Mesendoderm (in vitro differentiated cells): ENCODE measurements at regions not wholly inside any gene's neighbourhood (a gene's known extent, or its start where the extent isn't known, plus 50 kb on each side); places are given as distances from the start of the nearest gene placed in this dataset.

Experiments used
- DNase-seq: peaks from one replicate; pipeline ENCODE4 v3.0.0; 2013
- H2AK5ac ChIP-seq: 2 replicates; pipeline ENCODE4 v1.6.1; 2013; ENCODE audit warnings: low read length, inconsistent platforms
- H2BK120ac ChIP-seq: 2 replicates; pipeline ENCODE4 v1.6.1; 2013; ENCODE audit warnings: low read depth, mild to moderate bottlenecking, low read length, moderate library complexity, mixed read lengths
- H2BK15ac ChIP-seq: replicated peaks from 2 replicates; pipeline ENCODE4 v1.6.1; 2013; ENCODE audit warnings: low read depth, mild to moderate bottlenecking, moderate library complexity
- H2BK5ac ChIP-seq: 2 replicates; pipeline ENCODE4 v1.6.1; 2013; ENCODE audit warnings: low read length, inconsistent platforms
- H3K18ac ChIP-seq: 2 replicates; pipeline ENCODE4 v1.6.1; 2013; ENCODE audit warnings: mild to moderate bottlenecking, low read length, mixed read lengths
- H3K23ac ChIP-seq: one replicate; pipeline ENCODE4 v1.6.1; 2013; ENCODE audit warnings: low read length
- H3K27ac ChIP-seq: 2 replicates; pipeline ENCODE4 v1.5.1; 2013; ENCODE audit warnings: low read depth, mild to moderate bottlenecking, inconsistent platforms, low read length, moderate library complexity
- H3K27me3 ChIP-seq: 2 replicates; pipeline ENCODE4 v1.6.1; 2013; ENCODE audit warnings: low read length, control low read depth, mild to moderate bottlenecking, inconsistent platforms; ENCODE audit not compliant: insufficient read depth, poor library complexity
- H3K36me3 ChIP-seq: 2 replicates; pipeline ENCODE4 v1.6.1; 2013; ENCODE audit warnings: low read length, inconsistent platforms; ENCODE audit not compliant: control insufficient read depth, insufficient read depth
- H3K4ac ChIP-seq: one replicate; pipeline ENCODE4 v1.6.1; 2013; ENCODE audit warnings: low read depth, mild to moderate bottlenecking, low read length, moderate library complexity
- H3K4me1 ChIP-seq: 2 replicates; pipeline ENCODE4 v1.6.1; 2013; ENCODE audit warnings: low read depth, low read length, inconsistent platforms; ENCODE audit not compliant: control insufficient read depth
- H3K4me2 ChIP-seq: 2 replicates; pipeline ENCODE4 v1.6.1; 2013; ENCODE audit warnings: low read length
- H3K4me3 ChIP-seq: 2 replicates; pipeline ENCODE4 v1.5.1; 2013; ENCODE audit warnings: mild to moderate bottlenecking, low read length
- H3K56ac ChIP-seq: one replicate; pipeline ENCODE4 v1.6.1; 2013; ENCODE audit warnings: low read length
- H3K79me1 ChIP-seq: 2 replicates; pipeline ENCODE4 v1.6.1; 2013; ENCODE audit warnings: low read length, inconsistent platforms
- H3K79me2 ChIP-seq: 2 replicates; pipeline ENCODE4 v1.6.1; 2013; ENCODE audit warnings: mild to moderate bottlenecking, low read length; ENCODE audit not compliant: control insufficient read depth, insufficient read depth
- H3K9ac ChIP-seq: 2 replicates; pipeline ENCODE4 v1.6.1; 2013; ENCODE audit warnings: low read length, inconsistent platforms
- H4K5ac ChIP-seq: one replicate; pipeline ENCODE4 v1.6.1; 2013; ENCODE audit warnings: low read length
- H4K8ac ChIP-seq: one replicate; pipeline ENCODE4 v1.6.1; 2013; ENCODE audit warnings: low read depth, mild to moderate bottlenecking, control low read depth, low read length, moderate library complexity
- WGBS: extraction: QIAGEN DNeasy Blood & Tissue Kit; methylation state at CpG from one replicate; pipeline ENCODE4 v1.1.7; 2013; ENCODE audit warnings: low lambda C conversion rate, missing lambda C conversion rate; ENCODE audit not compliant: insufficient coverage; ENCODE audit errors: extremely low coverage; 5-methylcytosine and 5-hydroxymethylcytosine counted together

GRCh38 chr20:57877131-57877824 is 167.5 kb upstream of the PMEPA1 start:
- no peak overlapping the region for H3K23ac ChIP-seq
- no peak overlapping the region for H3K27ac ChIP-seq
- no peaks in the 10 kb centered on the region for H3K36me3 ChIP-seq
- no peak overlapping the region for H2BK5ac ChIP-seq
- H3K18ac ChIP-seq, result no peak overlapping the region
- DNase-seq, result no peak
- H2AK5ac ChIP-seq, result no peak overlapping the region
- H4K8ac ChIP-seq, result no peak overlapping the region
- H3K79me1 ChIP-seq, result no peaks in the 10 kb centered on the region
- no peak overlapping the region for H4K5ac ChIP-seq
- no peaks in the 10 kb centered on the region for H3K27me3 ChIP-seq
- no peaks in the 10 kb centered on the region for H3K79me2 ChIP-seq
- WGBS, result no CpG with 5 or more reads among the region's 16 CpGs
- H3K4me1 ChIP-seq, result no peaks in the 10 kb centered on the region
- no peak overlapping the region for H3K4ac ChIP-seq
- H3K4me3 ChIP-seq, result no peak overlapping the region
- H3K56ac ChIP-seq, result no peak overlapping the region
- H2BK15ac ChIP-seq, result no peak overlapping the region
- H3K9ac ChIP-seq, result no peak overlapping the region
- H3K4me2 ChIP-seq, result no peak overlapping the region
- no peak overlapping the region for H2BK120ac ChIP-seq

- no peaks in the 10 kb centered on the region for H3K79me2 ChIP-seq
- H3K9ac ChIP-seq, result no peak overlapping the region
- H3K79me1 ChIP-seq, result no peaks in the 10 kb centered on the region
- DNase-seq, result no peak
- H3K4me1 ChIP-seq, result no peaks in the 10 kb centered on the region
- H3K27me3 ChIP-seq, result no peaks in the 10 kb centered on the region
- no peak overlapping the region for H2BK5ac ChIP-seq
- no peak overlapping the region for H3K27ac ChIP-seq
- H2AK5ac ChIP-seq, result no peak overlapping the region
- H3K36me3 ChIP-seq, result no peaks in the 10 kb centered on the region
- H4K5ac ChIP-seq, result no peak overlapping the region
- H3K23ac ChIP-seq, result no peak overlapping the region
- H3K4ac ChIP-seq, result no peak overlapping the region
- H4K8ac ChIP-seq, result no peak overlapping the region
- no peak overlapping the region for H3K4me2 ChIP-seq
- WGBS, result no CpG with 5 or more reads among the region's 4 CpGs
- H2BK15ac ChIP-seq, result no peak overlapping the region
- H3K4me3 ChIP-seq, result no peak overlapping the region
- no peak overlapping the region for H2BK120ac ChIP-seq
- H3K56ac ChIP-seq, result no peak overlapping the region
- no peak overlapping the region for H3K18ac ChIP-seq
These were observed 166.3 kb upstream of the PMEPA1 start for GRCh38 chr20:57876163-57876562.

GRCh38 chr20:57874141-57874540 is 164.3 kb upstream of the PMEPA1 start:
- Histone ChIP-seq H3K4ac (no peak overlapping the region), H3K4me3 (no peak overlapping the region), H3K79me1 (no peaks in the 10 kb centered on the region), H3K36me3 (no peaks in the 10 kb centered on the region), H2BK5ac (no peak overlapping the region), H3K23ac (no peak overlapping the region), H4K5ac (no peak overlapping the region), H3K27ac (no peak overlapping the region), H2BK120ac (no peak overlapping the region), H2BK15ac (no peak overlapping the region), H3K27me3 (no peaks in the 10 kb centered on the region), H3K79me2 (no peaks in the 10 kb centered on the region), H3K18ac (no peak overlapping the region), H3K9ac (no peak overlapping the region), H4K8ac (no peak overlapping the region), H3K4me1 (no peaks in the 10 kb centered on the region), H3K4me2 (no peak overlapping the region), H3K56ac (no peak overlapping the region), H2AK5ac (no peak overlapping the region)
- no peak for DNase-seq
- WGBS, result no CpG with 5 or more reads among the region's 7 CpGs

GRCh38 chr20:57872816-57873409 is 163.1 kb upstream of the PMEPA1 start:
- Histone ChIP-seq H2BK5ac (no peak overlapping the region), H3K23ac (no peak overlapping the region), H3K27me3 (no peaks in the 10 kb centered on the region), H3K56ac (no peak overlapping the region), H3K4me1 (no peaks in the 10 kb centered on the region), H3K36me3 (no peaks in the 10 kb centered on the region), H3K4ac (no peak overlapping the region), H4K5ac (no peak overlapping the region), H2AK5ac (no peak overlapping the region), H3K18ac (no peak overlapping the region), H3K4me3 (no peak overlapping the region), H3K79me1 (no peaks in the 10 kb centered on the region), H2BK120ac (no peak overlapping the region), H3K27ac (no peak overlapping the region), H3K9ac (no peak overlapping the region), H2BK15ac (no peak overlapping the region), H3K79me2 (no peaks in the 10 kb centered on the region), H4K8ac (no peak overlapping the region), H3K4me2 (no peak overlapping the region)
- no peak for DNase-seq
- WGBS, result no CpG with 5 or more reads among the region's 4 CpGs

- Histone ChIP-seq H3K27me3 (no peaks in the 10 kb centered on the region), H3K4ac (no peak overlapping the region)
- WGBS, result no CpG with 5 or more reads among the region's 12 CpGs
These were observed 161.4 kb upstream of the PMEPA1 start for GRCh38 chr20:57871237-57871632.

More at GRCh38 chr20:57871237-57871632, 161.4 kb upstream of the PMEPA1 start:
- no peaks in the 10 kb centered on the region for H3K4me1 ChIP-seq
- H3K79me2 ChIP-seq, result no peaks in the 10 kb centered on the region
- no peaks in the 10 kb centered on the region for H3K79me1 ChIP-seq
- no peak overlapping the region for H3K9ac ChIP-seq
- H4K5ac ChIP-seq, result no peak overlapping the region
- H3K27ac ChIP-seq, result no peak overlapping the region
- H3K4me2 ChIP-seq, result no peak overlapping the region
- H4K8ac ChIP-seq, result no peak overlapping the region
- no peak overlapping the region for H2AK5ac ChIP-seq
- no peak overlapping the region for H3K18ac ChIP-seq
- no peak overlapping the region for H2BK15ac ChIP-seq
- DNase-seq, result no peak
- H2BK5ac ChIP-seq, result no peak overlapping the region
- no peak overlapping the region for H3K4me3 ChIP-seq
- no peak overlapping the region for H3K56ac ChIP-seq
- H3K36me3 ChIP-seq, result no peaks in the 10 kb centered on the region
- H3K23ac ChIP-seq, result no peak overlapping the region
- no peak overlapping the region for H2BK120ac ChIP-seq
